Esophagus (tissue), 2 donors: ENCODE measurements at regions not wholly inside any gene's neighbourhood (a gene's known extent, or its start where the extent isn't known, plus 50 kb on each side); places are given as distances from the start of the nearest gene placed in this dataset.

Experiments
- H3K27ac ChIP-seq, 2 donors: one replicate each; pipeline ENCODE4 v1.5.1; 2013; ENCODE audit warnings: low read depth in 2 of 2, mild to moderate bottlenecking in 2 of 2, inconsistent platforms in 1 of 2, low read length in 1 of 2, moderate library complexity in 1 of 2
- H3K27me3 ChIP-seq, 2 donors: one replicate each; pipeline ENCODE4 v1.6.1; 2013; ENCODE audit warnings: low read length in 2 of 2, control low read depth in 1 of 2, mild to moderate bottlenecking in 1 of 2; ENCODE audit not compliant: insufficient read depth in 2 of 2, control insufficient read depth in 1 of 2
- H3K36me3 ChIP-seq, 2 donors: one replicate each; pipeline ENCODE4 v1.6.1; 2013; ENCODE audit warnings: low read length in 1 of 2; ENCODE audit not compliant: control insufficient read depth in 2 of 2, insufficient read depth in 2 of 2
- H3K4me1 ChIP-seq, 2 donors: one replicate each; pipeline ENCODE4 v1.6.1; 2013; ENCODE audit warnings: low read length in 1 of 2; ENCODE audit not compliant: control insufficient read depth in 2 of 2, insufficient read depth in 2 of 2
- H3K4me3 ChIP-seq, 2 donors: one replicate each; pipeline ENCODE4 v1.5.1; 2013; ENCODE audit warnings: low read length in 2 of 2, mild to moderate bottlenecking in 2 of 2, low read depth in 1 of 2, moderate library complexity in 1 of 2
- H3K9me3 ChIP-seq, 2 donors: one replicate each; pipeline ENCODE4 v1.6.1; 2013; ENCODE audit warnings: mild to moderate bottlenecking in 2 of 2, low read depth in 1 of 2, low read length in 1 of 2, moderate library complexity in 1 of 2; ENCODE audit not compliant: control insufficient read depth in 2 of 2, insufficient read depth in 1 of 2
- WGBS, 2 donors: extraction: QIAGEN DNeasy Blood & Tissue Kit; methylation state at CpG; one replicate each; pipeline ENCODE4 v1.1.7; 2013; 5-methylcytosine and 5-hydroxymethylcytosine counted together
- donor health status: healthy with polysubstance abuse.
- donor health status: Bipolar disorder and iron deficiency.

DNA sequence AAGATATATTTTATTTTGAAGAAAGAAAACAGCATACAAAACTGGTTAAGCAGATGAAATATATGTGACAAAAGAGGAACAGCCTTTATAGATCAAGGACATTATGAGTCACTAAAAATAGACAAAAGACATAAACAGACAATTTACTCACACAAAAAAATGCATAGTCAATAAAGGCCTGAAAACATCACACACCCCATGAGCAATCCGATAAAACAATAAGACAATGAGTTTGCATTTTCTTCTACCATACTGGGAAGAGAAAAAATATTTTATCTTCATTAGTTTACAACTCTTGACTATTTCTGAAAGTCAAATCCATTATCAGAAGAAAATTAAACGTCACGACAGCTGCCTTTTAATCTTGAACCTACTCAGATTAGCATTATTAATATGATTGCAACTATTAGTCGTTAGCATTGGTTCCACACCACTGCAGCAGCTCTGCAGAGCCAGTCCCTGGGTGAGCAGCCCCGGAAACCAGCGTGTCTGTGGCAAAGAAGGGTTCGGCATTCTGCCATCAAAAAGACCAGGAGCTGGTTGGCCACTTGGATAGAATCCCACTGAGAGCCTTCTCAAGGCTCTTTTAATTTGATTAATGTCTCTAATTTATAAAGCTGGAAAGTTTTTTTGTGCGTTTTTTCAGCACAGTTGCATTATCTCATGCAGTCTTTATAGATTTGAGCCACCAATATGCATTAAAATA, 305.4 kb upstream of the SHH start:
- Histone ChIP-seq H3K36me3 (no peaks in the 10 kb centered on the region), H3K4me1 (no peaks in the 10 kb centered on the region), H3K27ac (no peak overlapping the region), H3K4me3 (no peak overlapping the region), H3K9me3 (no peaks in the 10 kb centered on the region), H3K27me3 (no peaks in the 10 kb centered on the region)
- 67 to 79% methylated on average over 8 of the region's 8 CpGs for WGBS, 2 donors

DNA sequence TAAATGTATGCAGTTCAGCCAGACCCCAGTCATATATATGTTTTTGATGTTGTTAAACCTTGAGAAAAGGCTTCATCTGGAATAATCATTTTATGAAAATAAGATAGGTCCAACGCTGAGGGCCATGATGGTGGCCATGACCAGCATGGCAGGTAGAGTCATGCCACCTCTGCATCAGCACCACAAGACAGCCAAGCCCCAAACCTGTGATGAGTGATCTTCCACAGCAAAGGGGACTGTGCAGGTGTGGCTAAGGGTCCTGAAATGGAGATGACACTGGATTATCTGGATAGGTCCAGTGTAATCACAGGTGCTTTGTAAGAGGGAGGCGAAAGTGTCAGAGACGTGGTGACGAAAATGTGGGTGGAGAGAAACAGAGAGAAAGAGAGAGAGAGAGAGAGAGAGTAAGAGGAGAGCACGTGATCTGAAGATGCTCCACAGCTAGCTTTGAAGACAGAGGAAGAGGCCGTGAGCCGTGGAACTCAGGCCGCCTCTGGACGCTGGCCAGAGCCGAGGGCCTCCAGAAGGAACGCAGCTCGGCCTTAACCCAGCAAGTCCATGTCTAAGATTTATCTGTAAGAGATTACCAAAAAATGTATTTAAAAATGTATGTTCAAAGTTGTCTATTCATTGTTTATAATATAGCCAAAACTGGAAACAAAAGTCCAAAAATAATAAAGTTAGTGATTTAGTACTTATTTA, 304.4 kb upstream of the SHH start:
- Histone ChIP-seq H3K4me3 (no peak overlapping the region), H3K4me1 (no peaks in the 10 kb centered on the region), H3K36me3 (no peaks in the 10 kb centered on the region), H3K27me3 (no peaks in the 10 kb centered on the region), H3K9me3 (no peaks in the 10 kb centered on the region), H3K27ac (no peak overlapping the region)
- WGBS, 2 donors, result 84 to 86% methylated on average over 12 of the region's 12 CpGs

GRCh38 chr7:156115582-156115981, 303.3 kb upstream of the SHH start:
- no peaks in the 10 kb centered on the region for H3K36me3 ChIP-seq
- H3K27me3 ChIP-seq, result no peaks in the 10 kb centered on the region
- H3K4me1 ChIP-seq, result no peaks in the 10 kb centered on the region
- 87 to 90% methylated on average over 9 of the region's 9 CpGs for WGBS, 2 donors
- no peak overlapping the region for H3K4me3 ChIP-seq
- H3K27ac ChIP-seq, result no peak overlapping the region
- no peaks in the 10 kb centered on the region for H3K9me3 ChIP-seq

DNA sequence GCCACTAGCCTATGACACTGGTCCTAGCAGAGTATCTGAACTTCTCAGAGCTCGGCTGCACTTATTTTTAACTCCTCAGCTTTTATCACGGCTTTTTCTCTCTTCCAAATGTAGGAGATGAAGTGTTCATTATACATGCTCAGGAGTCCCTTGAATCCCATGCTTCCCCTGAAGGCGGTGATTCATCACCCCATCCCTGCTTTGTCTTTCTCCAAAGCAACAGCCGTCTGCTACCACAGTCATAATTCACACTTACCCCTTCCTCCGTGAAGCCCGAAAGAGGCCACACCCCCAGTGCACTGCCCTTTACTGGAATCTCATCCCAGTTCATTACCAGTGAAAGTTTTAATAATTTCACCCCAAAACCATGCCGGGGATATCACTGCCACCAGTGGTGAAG, 301.5 kb upstream of the SHH start:
- Histone ChIP-seq H3K4me1 (no peaks in the 10 kb centered on the region), H3K27me3 (no peaks in the 10 kb centered on the region), H3K36me3 (no peaks in the 10 kb centered on the region), H3K4me3 (no peak overlapping the region), H3K9me3 (no peaks in the 10 kb centered on the region), H3K27ac (no peak overlapping the region)
- WGBS, 2 donors, result 56 to 68% methylated on average over 7 of the region's 7 CpGs

- WGBS, 2 donors, result 72 to 80% methylated on average over 2 of the region's 2 CpGs
- Histone ChIP-seq H3K4me1 (no peaks in the 10 kb centered on the region), H3K27ac (no peak overlapping the region), H3K9me3 (no peaks in the 10 kb centered on the region), H3K27me3 (no peaks in the 10 kb centered on the region), H3K36me3 (no peaks in the 10 kb centered on the region), H3K4me3 (no peak overlapping the region)
Observed at GRCh38 chr7:156109988-156110387, 297.7 kb upstream of the SHH start.

GRCh38 chr7:156109076-156109475, 296.8 kb upstream of the SHH start:
- H3K4me3 ChIP-seq, result no peak overlapping the region
- WGBS, 2 donors, result 92 to 96% methylated on average over 8 of the region's 8 CpGs

GRCh38 chr7:156107957-156108356, 295.7 kb upstream of the SHH start:
- Histone ChIP-seq H3K4me3 (no peak overlapping the region), H3K27ac (no peak overlapping the region), H3K4me1 (no peaks in the 10 kb centered on the region), H3K27me3 (no peaks in the 10 kb centered on the region), H3K36me3 (no peaks in the 10 kb centered on the region), H3K9me3 (no peaks in the 10 kb centered on the region)
- WGBS, 2 donors, result 82 to 88% methylated on average over 17 of the region's 17 CpGs

More at GRCh38 chr7:156109076-156109475, 296.8 kb upstream of the SHH start:
- no peaks in the 10 kb centered on the region for H3K4me1 ChIP-seq
- H3K27ac ChIP-seq, result no peak overlapping the region
- H3K9me3 ChIP-seq, result no peaks in the 10 kb centered on the region
- no peaks in the 10 kb centered on the region for H3K36me3 ChIP-seq
- no peaks in the 10 kb centered on the region for H3K27me3 ChIP-seq

- H3K36me3 ChIP-seq, result no peaks in the 10 kb centered on the region
- H3K4me1 ChIP-seq, result no peaks in the 10 kb centered on the region
- no peak overlapping the region for H3K4me3 ChIP-seq
- H3K27me3 ChIP-seq, result no peaks in the 10 kb centered on the region
- 76% methylated on average over 9 of the region's 9 CpGs for WGBS, 2 donors
- H3K9me3 ChIP-seq, result no peaks in the 10 kb centered on the region
- H3K27ac ChIP-seq, result no peak overlapping the region
Observed at GRCh38 chr7:156106107-156106426, 293.8 kb upstream of the SHH start.

GRCh38 chr7:156105337-156106106, 293.3 kb upstream of the SHH start:
- Histone ChIP-seq H3K4me1 (no peaks in the 10 kb centered on the region), H3K36me3 (no peaks in the 10 kb centered on the region), H3K9me3 (no peaks in the 10 kb centered on the region), H3K27me3 (no peaks in the 10 kb centered on the region), H3K27ac (no peak overlapping the region), H3K4me3 (no peak overlapping the region)
- 83 to 85% methylated on average over 34 of the region's 34 CpGs for WGBS, 2 donors
